ENCODE measurements at regions not wholly inside any gene's neighbourhood (a gene's known extent, or its start where the extent isn't known, plus 50 kb on each side); places are given as distances from the start of the nearest gene placed in this dataset.

DNA sequence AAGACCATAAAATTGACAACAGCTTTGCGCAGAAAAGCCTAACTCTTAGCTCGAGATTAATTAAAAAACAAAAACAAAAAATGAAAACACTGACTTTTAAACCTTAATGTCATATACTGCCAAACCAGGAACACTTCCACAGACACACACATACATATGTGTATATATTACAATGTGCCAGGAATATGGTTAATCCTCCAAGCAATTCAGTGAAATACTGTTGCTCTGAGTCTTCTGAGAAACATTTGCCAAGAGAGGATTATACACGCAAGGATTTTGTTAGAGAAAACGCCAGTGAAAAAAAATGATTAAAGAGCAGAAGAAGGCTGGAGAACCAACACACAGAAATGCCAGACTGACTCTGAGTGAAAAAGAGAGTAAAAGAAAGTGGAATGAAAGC is 116.7 kb upstream of the CHRM3 start:
- H3K4me3 ChIP-seq (ENCODE audit: low read depth, low read length) = no peak overlapping the region
- TF ChIP-seq, protein P1, sequence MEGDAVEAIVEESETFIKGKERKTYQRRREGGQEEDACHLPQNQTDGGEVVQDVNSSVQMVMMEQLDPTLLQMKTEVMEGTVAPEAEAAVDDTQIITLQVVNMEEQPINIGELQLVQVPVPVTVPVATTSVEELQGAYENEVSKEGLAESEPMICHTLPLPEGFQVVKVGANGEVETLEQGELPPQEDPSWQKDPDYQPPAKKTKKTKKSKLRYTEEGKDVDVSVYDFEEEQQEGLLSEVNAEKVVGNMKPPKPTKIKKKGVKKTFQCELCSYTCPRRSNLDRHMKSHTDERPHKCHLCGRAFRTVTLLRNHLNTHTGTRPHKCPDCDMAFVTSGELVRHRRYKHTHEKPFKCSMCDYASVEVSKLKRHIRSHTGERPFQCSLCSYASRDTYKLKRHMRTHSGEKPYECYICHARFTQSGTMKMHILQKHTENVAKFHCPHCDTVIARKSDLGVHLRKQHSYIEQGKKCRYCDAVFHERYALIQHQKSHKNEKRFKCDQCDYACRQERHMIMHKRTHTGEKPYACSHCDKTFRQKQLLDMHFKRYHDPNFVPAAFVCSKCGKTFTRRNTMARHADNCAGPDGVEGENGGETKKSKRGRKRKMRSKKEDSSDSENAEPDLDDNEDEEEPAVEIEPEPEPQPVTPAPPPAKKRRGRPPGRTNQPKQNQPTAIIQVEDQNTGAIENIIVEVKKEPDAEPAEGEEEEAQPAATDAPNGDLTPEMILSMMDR (IDR thresholded peaks at IDR 0.05; ENCODE audit: insufficient read depth, low read depth, low read length) = no peak
- H3K36me3 ChIP-seq (ENCODE audit: control insufficient read depth, insufficient read depth, low read length) = no peaks in the 10 kb centered on the region
- ChIA-PET CTCF (no interaction called here), POLR2A (no interaction called here)
- no peaks in the 10 kb centered on the region for H3K27me3 ChIP-seq (ENCODE audit: control insufficient read depth, insufficient read depth, low read length)
- DNase-seq (ENCODE audit: low read depth) = no peak

DNA sequence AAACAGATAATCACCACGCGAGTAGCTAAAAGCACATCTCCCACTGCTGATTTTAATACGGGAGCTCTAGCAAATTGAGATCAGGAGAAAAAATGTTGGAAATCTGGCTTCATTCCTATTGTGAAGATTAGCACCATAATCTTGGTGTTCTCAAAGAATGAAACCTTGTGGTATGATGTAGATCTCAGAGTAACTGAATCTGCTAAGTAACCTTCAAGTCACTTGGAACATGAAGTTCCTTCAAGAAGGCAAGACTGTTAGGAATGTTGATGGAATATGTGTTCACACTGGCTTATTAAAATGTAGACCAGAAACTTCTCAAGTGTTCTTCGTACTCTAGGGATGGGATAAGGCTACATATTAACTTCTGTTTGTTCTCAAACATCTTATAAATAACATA is 117.4 kb upstream of the CHRM3 start:
- no peaks in the 10 kb centered on the region for H3K36me3 ChIP-seq (ENCODE audit: control insufficient read depth, insufficient read depth, low read length)
- H3K27me3 ChIP-seq (ENCODE audit: control insufficient read depth, insufficient read depth, low read length) = no peaks in the 10 kb centered on the region
- ChIA-PET POLR2A (no interaction called here), CTCF (no interaction called here)
- TF ChIP-seq, protein P1 (IDR thresholded peaks at IDR 0.05; ENCODE audit: insufficient read depth, low read depth, low read length) = no peak
- no peak for DNase-seq (ENCODE audit: low read depth)
- no peak overlapping the region for H3K4me3 ChIP-seq (ENCODE audit: low read depth, low read length)

- no peak overlapping the region for H3K4me3 ChIP-seq (ENCODE audit: low read depth, low read length)
- ChIA-PET POLR2A (no interaction called here), CTCF (no interaction called here)
- no peak for DNase-seq (ENCODE audit: low read depth)
- no peaks in the 10 kb centered on the region for H3K27me3 ChIP-seq (ENCODE audit: control insufficient read depth, insufficient read depth, low read length)
- H3K36me3 ChIP-seq (ENCODE audit: control insufficient read depth, insufficient read depth, low read length) = no peaks in the 10 kb centered on the region
- TF ChIP-seq, protein P1 (IDR thresholded peaks at IDR 0.05; ENCODE audit: insufficient read depth, low read depth, low read length) = no peak
Measured at GRCh38 chr1:239268007-239268406, 118.4 kb upstream of the CHRM3 start.

- POLR2A ChIA-PET = no interaction called here
Measured at GRCh38 chr1:239263801-239264200, 122.6 kb upstream of the CHRM3 start.

DNA sequence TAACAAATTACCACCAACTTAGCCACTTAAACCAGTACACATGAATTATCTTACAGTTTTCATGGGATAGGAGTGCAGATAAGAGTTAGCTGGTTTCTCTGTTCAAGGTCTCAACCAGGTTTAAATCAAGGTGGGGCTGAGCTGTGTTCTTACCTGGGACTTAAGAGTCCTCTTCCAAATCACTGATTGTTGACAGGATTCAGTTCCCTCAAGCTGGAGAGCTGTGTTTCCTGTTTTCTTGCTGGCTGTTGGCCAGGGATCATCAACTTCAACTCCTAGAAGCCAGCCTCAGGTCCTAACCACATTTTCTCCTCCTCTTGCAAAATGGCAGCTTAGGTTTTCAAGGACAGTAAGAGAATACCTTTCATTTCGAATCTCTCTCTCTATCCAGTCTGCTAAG is 123.8 kb upstream of the CHRM3 start:
- no peak overlapping the region for H3K4me3 ChIP-seq (ENCODE audit: low read depth, low read length)
- POLR2A ChIA-PET = no interaction called here
- CTCF ChIA-PET = no interaction called here
- TF ChIP-seq, protein P1 (IDR thresholded peaks at IDR 0.05; ENCODE audit: insufficient read depth, low read depth, low read length) = no peak
- H3K36me3 ChIP-seq (ENCODE audit: control insufficient read depth, insufficient read depth, low read length) = no peaks in the 10 kb centered on the region
- no peaks in the 10 kb centered on the region for H3K27me3 ChIP-seq (ENCODE audit: control insufficient read depth, insufficient read depth, low read length)
- DNase-seq (ENCODE audit: low read depth) = no peak

More at GRCh38 chr1:239263801-239264200, 122.6 kb upstream of the CHRM3 start:
- no peak overlapping the region for H3K4me3 ChIP-seq (ENCODE audit: low read depth, low read length)
- DNase-seq (ENCODE audit: low read depth) = no peak
- TF ChIP-seq, protein P1 (IDR thresholded peaks at IDR 0.05; ENCODE audit: insufficient read depth, low read depth, low read length) = no peak
- H3K27me3 ChIP-seq (ENCODE audit: control insufficient read depth, insufficient read depth, low read length) = no peaks in the 10 kb centered on the region
- CTCF ChIA-PET = no interaction called here
- no peaks in the 10 kb centered on the region for H3K36me3 ChIP-seq (ENCODE audit: control insufficient read depth, insufficient read depth, low read length)

All from BJ (cell line).